ENCODE measurements at regions not wholly inside any gene's neighbourhood (a gene's known extent, or its start where the extent isn't known, plus 50 kb on each side); places are given as distances from the start of the nearest gene placed in this dataset.

- Histone ChIP-seq H3K9me3 (ENCODE audit: insufficient read depth, low read depth) (no peaks in the 10 kb centered on the region), H3K36me3 (ENCODE audit: low read depth) (no peaks in the 10 kb centered on the region), H3K4me2 (no peak overlapping the region), H3F3A (ENCODE audit: insufficient read depth, low read depth) (no peaks in the 10 kb centered on the region), H3K27me3 (ENCODE audit: insufficient read depth, low read depth) (no peaks in the 10 kb centered on the region), H3K27ac (no peak overlapping the region), H2AFZ (no peak overlapping the region), H3K9me2 (ENCODE audit: insufficient read depth) (no peaks in the 10 kb centered on the region), H3K79me2 (ENCODE audit: low read depth) (no peaks in the 10 kb centered on the region), H3K4me1 (replicated peaks; ENCODE audit: insufficient read depth) (no peaks in the 10 kb centered on the region), H3K4me3 (no peak overlapping the region), H4K20me1 (ENCODE audit: insufficient read depth) (no peaks in the 10 kb centered on the region)
- ChIA-PET POLR2A (ENCODE audit: unreplicated experiment) (no interaction called here), CTCF (no interaction called here)
- TF ChIP-seq EZH2 (IDR thresholded peaks at IDR 0.05; ENCODE audit: low read depth) = no peak
- TF ChIP-seq, protein P1, sequence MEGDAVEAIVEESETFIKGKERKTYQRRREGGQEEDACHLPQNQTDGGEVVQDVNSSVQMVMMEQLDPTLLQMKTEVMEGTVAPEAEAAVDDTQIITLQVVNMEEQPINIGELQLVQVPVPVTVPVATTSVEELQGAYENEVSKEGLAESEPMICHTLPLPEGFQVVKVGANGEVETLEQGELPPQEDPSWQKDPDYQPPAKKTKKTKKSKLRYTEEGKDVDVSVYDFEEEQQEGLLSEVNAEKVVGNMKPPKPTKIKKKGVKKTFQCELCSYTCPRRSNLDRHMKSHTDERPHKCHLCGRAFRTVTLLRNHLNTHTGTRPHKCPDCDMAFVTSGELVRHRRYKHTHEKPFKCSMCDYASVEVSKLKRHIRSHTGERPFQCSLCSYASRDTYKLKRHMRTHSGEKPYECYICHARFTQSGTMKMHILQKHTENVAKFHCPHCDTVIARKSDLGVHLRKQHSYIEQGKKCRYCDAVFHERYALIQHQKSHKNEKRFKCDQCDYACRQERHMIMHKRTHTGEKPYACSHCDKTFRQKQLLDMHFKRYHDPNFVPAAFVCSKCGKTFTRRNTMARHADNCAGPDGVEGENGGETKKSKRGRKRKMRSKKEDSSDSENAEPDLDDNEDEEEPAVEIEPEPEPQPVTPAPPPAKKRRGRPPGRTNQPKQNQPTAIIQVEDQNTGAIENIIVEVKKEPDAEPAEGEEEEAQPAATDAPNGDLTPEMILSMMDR (conservative IDR thresholded peaks at IDR 0.05) = no peak
- intact Hi-C loops (cut with micrococcal nuclease; ENCODE audit: unreplicated experiment) = loop anchor here (5.0 kb wide), 1 partner anchor 73 kb away; no protein-coding TSS in a partner anchor
- BruUV-seq (replicated peaks) = no TSS peak
- DNase-seq = no peak
Measured at GRCh38 chr1:223008808-223009207, 134.2 kb downstream of the TLR5 start.

DNA sequence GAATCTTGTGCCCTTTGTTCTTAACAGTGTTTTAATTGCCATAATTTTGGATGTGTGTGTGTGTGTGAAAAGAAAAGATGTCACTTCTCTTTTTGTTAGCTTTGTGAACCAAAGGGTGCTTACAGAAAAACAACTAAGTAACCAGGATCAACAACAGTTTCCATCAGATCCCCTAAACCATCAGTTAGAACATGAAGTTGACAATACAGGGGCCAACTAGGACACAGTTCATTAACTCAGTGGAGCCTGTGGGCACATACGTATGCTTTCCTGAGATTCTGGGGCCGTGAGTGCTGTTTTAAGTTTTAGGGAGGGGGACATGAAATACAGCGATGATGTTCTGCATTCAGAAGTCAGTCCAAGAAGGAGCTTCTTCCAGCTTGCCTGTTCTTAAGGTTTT lies 133.6 kb downstream of the TLR5 start:
- intact Hi-C loops (cut with micrococcal nuclease; ENCODE audit: unreplicated experiment) = loop anchor here (5.0 kb wide), 1 partner anchor 73 kb away; no protein-coding TSS in a partner anchor
- H3K27ac ChIP-seq = no peak overlapping the region
- TF ChIP-seq EZH2 (IDR thresholded peaks at IDR 0.05; ENCODE audit: low read depth) = no peak
- TF ChIP-seq, protein P1 (conservative IDR thresholded peaks at IDR 0.05) = no peak
- H2AFZ ChIP-seq = no peak overlapping the region
- no peaks in the 10 kb centered on the region for H3K36me3 ChIP-seq (ENCODE audit: low read depth)
- no peaks in the 10 kb centered on the region for H3F3A ChIP-seq (ENCODE audit: insufficient read depth, low read depth)
- H3K9me2 ChIP-seq (ENCODE audit: insufficient read depth) = no peaks in the 10 kb centered on the region
- H3K4me3 ChIP-seq = no peak overlapping the region
- H3K4me2 ChIP-seq = no peak overlapping the region
- no TSS peak for BruUV-seq (replicated peaks)
- no peaks in the 10 kb centered on the region for H3K79me2 ChIP-seq (ENCODE audit: low read depth)
- no peaks in the 10 kb centered on the region for H4K20me1 ChIP-seq (ENCODE audit: insufficient read depth)
- ChIA-PET POLR2A (ENCODE audit: unreplicated experiment) (no interaction called here), CTCF (no interaction called here)
- no peaks in the 10 kb centered on the region for H3K4me1 ChIP-seq (replicated peaks; ENCODE audit: insufficient read depth)
- no peaks in the 10 kb centered on the region for H3K9me3 ChIP-seq (ENCODE audit: insufficient read depth, low read depth)
- H3K27me3 ChIP-seq (ENCODE audit: insufficient read depth, low read depth) = no peaks in the 10 kb centered on the region
- DNase-seq = no peak

DNA sequence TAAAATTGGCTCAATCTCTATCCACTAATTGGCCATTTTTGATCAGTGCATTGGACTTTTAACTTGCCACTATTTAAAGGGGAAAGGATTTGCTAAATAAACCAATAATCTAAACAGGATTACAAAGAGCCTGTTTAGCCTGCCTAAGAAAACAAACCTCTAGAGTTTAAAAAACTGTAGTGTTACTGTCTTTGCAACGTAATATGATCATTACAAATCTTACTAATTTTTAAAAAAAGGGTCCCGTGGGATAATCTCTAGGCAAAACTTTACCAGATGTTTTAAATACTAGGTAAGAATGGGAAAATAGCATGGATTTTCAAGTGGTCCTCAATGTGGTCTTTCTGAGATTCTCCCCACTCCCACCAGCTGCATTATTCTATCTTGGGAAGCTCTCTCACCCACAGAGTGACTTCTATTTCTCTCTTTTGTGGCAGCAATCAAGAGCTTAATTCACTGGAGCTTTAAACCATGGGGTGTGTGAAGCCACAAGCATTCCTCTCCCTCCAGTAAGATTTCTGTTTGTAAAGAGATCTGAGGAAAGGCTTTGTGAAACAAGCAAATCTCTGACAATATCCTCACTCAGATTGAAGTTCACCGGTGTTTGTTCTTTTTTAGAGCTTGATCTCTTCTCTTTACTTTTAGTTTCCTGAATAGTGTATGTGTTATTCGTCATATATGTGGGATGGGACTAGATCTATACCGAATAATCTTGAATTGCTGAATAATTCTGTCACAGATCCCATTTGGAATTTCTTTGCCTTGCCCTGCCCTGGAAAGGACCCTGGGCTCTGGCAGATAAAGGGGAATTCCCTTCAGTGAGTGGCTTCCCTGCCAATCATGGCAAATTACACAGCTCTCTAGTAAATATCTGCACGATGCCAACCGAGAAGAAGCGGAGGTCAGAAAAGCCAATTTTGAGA lies 132.2 kb downstream of the TLR5 start:
- intact Hi-C loops (cut with micrococcal nuclease; ENCODE audit: unreplicated experiment) = no loop called here
- Histone ChIP-seq H2AFZ (no peak overlapping the region), H3K79me2 (ENCODE audit: low read depth) (no peaks in the 10 kb centered on the region), H3K27me3 (ENCODE audit: insufficient read depth, low read depth) (no peaks in the 10 kb centered on the region), H3K4me3 (no peak overlapping the region), H4K20me1 (ENCODE audit: insufficient read depth) (no peaks in the 10 kb centered on the region), H3K27ac (no peak overlapping the region), H3F3A (ENCODE audit: insufficient read depth, low read depth) (no peaks in the 10 kb centered on the region), H3K9me3 (ENCODE audit: insufficient read depth, low read depth) (no peaks in the 10 kb centered on the region), H3K36me3 (ENCODE audit: low read depth) (no peaks in the 10 kb centered on the region), H3K4me2 (no peak overlapping the region), H3K9me2 (ENCODE audit: insufficient read depth) (no peaks in the 10 kb centered on the region), H3K4me1 (replicated peaks; ENCODE audit: insufficient read depth) (no peaks in the 10 kb centered on the region)
- TF ChIP-seq EZH2 (IDR thresholded peaks at IDR 0.05; ENCODE audit: low read depth) = no peak
- TF ChIP-seq, protein P1 (conservative IDR thresholded peaks at IDR 0.05) = no peak
- no peak for DNase-seq
- CTCF ChIA-PET = no interaction called here
- POLR2A ChIA-PET (ENCODE audit: unreplicated experiment) = interaction anchor here (0.6 kb wide), 1 partner anchor 63 kb away, joined by 4 read pairs; no protein-coding TSS in a partner anchor
- no TSS peak for BruUV-seq (replicated peaks)

All from PC-9 (cell line).